Glutamatergic neuron (in vitro differentiated cells): ENCODE measurements at regions not wholly inside any gene's neighbourhood (a gene's known extent, or its start where the extent isn't known, plus 50 kb on each side); places are given as distances from the start of the nearest gene placed in this dataset.

ENCODE experiments used
- DNase-seq: peaks from one replicate; pipeline ENCODE4 v3.0.0; 2022
- H3K27ac Mint-ChIP-seq: one replicate; pipeline ENCODE4 v1.8.0; 2020; ENCODE audit warnings: mild to moderate bottlenecking, mixed read lengths, inconsistent platforms; ENCODE audit not compliant: unreplicated experiment
- H3K27me3 Mint-ChIP-seq: one replicate; pipeline ENCODE4 v1.8.0; 2020; ENCODE audit warnings: mild to moderate bottlenecking, moderate library complexity, mixed read lengths, inconsistent platforms; ENCODE audit not compliant: unreplicated experiment
- H3K36me3 Mint-ChIP-seq: one replicate; pipeline ENCODE4 v1.8.0; 2020; ENCODE audit warnings: mild to moderate bottlenecking, mixed read lengths, inconsistent platforms; ENCODE audit not compliant: unreplicated experiment
- H3K4me1 Mint-ChIP-seq: one replicate; pipeline ENCODE4 v1.8.0; 2020; ENCODE audit warnings: mild to moderate bottlenecking, low read depth, mixed read lengths, inconsistent platforms; ENCODE audit not compliant: unreplicated experiment
- H3K4me3 Mint-ChIP-seq: one replicate; pipeline ENCODE4 v1.8.0; 2020; ENCODE audit warnings: mild to moderate bottlenecking, mixed read lengths, inconsistent platforms; ENCODE audit not compliant: unreplicated experiment
- H3K9me3 Mint-ChIP-seq: one replicate; pipeline ENCODE4 v1.8.0; 2020; ENCODE audit warnings: mild to moderate bottlenecking, moderate library complexity, mixed read lengths, inconsistent platforms; ENCODE audit not compliant: unreplicated experiment
- TF ChIP-seq, protein P1 (sequence below): fragments of 200-600 bp; sonication (generic); IDR thresholded peaks from one replicate; pipeline ENCODE4 v1.5.0; 2021; ENCODE audit not compliant: partially characterized antibody, unreplicated experiment

DNA sequence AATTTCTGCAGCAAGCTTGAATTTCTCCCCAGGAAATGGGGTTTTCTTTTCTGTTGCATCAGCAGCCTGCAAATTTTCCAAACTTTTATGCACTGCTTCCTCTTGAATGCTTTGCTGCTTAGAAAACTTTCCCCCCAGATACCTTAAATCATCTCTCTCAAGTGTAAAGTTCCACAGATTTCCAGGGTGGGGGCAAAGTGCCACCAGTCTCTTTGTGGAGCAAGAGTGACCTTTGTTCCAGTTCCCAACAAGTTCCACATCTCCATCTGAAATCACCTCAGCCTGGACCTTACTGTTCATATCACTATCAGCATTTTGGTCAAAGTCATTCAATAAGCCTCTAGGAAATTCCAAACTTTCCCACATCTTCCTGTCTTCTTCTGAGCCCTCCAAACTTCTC lies 241.6 kb upstream of the TMTC1 start:
- Mint-ChIP-seq H3K9me3 (peaks cover 1% of the 10 kb centered on the region), H3K36me3 (peaks cover 5% of the 10 kb centered on the region), H3K27ac (no peak overlapping the region), H3K27me3 (peaks cover 2% of the 10 kb centered on the region), H3K4me3 (no peak overlapping the region), H3K4me1 (no peaks in the 10 kb centered on the region)
- TF ChIP-seq, protein P1, sequence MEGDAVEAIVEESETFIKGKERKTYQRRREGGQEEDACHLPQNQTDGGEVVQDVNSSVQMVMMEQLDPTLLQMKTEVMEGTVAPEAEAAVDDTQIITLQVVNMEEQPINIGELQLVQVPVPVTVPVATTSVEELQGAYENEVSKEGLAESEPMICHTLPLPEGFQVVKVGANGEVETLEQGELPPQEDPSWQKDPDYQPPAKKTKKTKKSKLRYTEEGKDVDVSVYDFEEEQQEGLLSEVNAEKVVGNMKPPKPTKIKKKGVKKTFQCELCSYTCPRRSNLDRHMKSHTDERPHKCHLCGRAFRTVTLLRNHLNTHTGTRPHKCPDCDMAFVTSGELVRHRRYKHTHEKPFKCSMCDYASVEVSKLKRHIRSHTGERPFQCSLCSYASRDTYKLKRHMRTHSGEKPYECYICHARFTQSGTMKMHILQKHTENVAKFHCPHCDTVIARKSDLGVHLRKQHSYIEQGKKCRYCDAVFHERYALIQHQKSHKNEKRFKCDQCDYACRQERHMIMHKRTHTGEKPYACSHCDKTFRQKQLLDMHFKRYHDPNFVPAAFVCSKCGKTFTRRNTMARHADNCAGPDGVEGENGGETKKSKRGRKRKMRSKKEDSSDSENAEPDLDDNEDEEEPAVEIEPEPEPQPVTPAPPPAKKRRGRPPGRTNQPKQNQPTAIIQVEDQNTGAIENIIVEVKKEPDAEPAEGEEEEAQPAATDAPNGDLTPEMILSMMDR = no peak
- no peak for DNase-seq

GRCh38 chr12:30023186-30023585 lies 239.4 kb upstream of the TMTC1 start:
- TF ChIP-seq, protein P1 = no peak
- H3K27ac Mint-ChIP-seq = no peak overlapping the region

GRCh38 chr12:30021051-30021833 lies 237.5 kb upstream of the TMTC1 start:
- Mint-ChIP-seq H3K27me3 (no peaks in the 10 kb centered on the region), H3K27ac (no peak overlapping the region), H3K4me1 (no peaks in the 10 kb centered on the region), H3K36me3 (peaks cover 5% of the 10 kb centered on the region), H3K9me3 (peaks cover 1% of the 10 kb centered on the region), H3K4me3 (no peak overlapping the region)
- DNase-seq = no peak
- TF ChIP-seq, protein P1 = no peak

More at GRCh38 chr12:30023186-30023585, 239.4 kb upstream of the TMTC1 start:
- Mint-ChIP-seq H3K36me3 (peaks cover 5% of the 10 kb centered on the region), H3K4me1 (no peaks in the 10 kb centered on the region), H3K9me3 (peaks cover 1% of the 10 kb centered on the region), H3K4me3 (no peak overlapping the region), H3K27me3 (peaks cover 2% of the 10 kb centered on the region)
- DNase-seq = no peak

GRCh38 chr12:30019366-30020140 lies 235.8 kb upstream of the TMTC1 start:
- no peak for DNase-seq
- Mint-ChIP-seq H3K4me1 (no peaks in the 10 kb centered on the region), H3K36me3 (no peaks in the 10 kb centered on the region), H3K4me3 (no peak overlapping the region), H3K27ac (no peak overlapping the region), H3K9me3 (peaks cover 4% of the 10 kb centered on the region), H3K27me3 (no peaks in the 10 kb centered on the region)
- TF ChIP-seq, protein P1 = no peak
